ENCODE measurements at regions not wholly inside any gene's neighbourhood (a gene's known extent, or its start where the extent isn't known, plus 50 kb on each side); places are given as distances from the start of the nearest gene placed in this dataset.

DNA sequence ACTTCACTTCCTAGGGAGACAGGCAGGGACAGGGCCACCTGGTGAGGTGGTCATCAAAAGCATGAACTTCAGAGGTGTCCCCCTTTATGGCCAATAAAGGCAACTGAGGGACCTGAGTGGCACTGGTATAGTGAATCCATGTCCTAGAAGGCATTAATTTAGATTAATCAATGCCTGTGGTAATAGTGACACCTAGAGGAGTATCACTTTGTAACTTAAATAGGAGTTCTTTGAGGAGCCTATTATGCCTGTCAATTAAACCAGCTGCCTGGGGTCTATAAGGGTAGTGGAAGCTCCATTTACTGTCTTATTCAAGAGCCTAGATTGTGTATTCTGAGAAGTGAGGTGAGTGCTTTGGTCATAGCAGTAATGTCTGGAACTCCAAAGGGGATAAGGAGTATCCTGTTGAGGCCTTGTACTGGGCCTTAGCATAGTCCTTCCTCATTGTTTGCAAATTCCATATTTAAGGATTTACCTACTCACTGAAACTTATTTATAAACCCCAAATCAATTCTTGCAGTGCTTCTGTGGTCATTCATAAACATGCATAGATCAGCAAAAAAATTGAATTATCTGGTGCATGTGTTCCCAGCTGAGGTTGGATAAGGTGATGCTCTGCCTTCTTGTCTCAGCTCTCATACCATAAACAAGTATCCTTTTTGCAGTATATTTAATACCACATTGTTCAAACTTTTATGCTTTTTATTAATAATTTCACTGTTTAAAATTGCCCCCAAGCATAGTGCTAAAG is 213.8 kb upstream of the RADX start:
- Histone ChIP-seq H3K27me3 (no peaks in the 10 kb centered on the region), H3K4me1 (no peaks in the 10 kb centered on the region), H3K36me3 (no peaks in the 10 kb centered on the region), H3K27ac (no peak overlapping the region), H3K9me3 (no peaks in the 10 kb centered on the region), H3K4me3 (no peak overlapping the region)
- intact Hi-C loops (cut with DNase I), result no loop called here
- TF ChIP-seq, protein P1, sequence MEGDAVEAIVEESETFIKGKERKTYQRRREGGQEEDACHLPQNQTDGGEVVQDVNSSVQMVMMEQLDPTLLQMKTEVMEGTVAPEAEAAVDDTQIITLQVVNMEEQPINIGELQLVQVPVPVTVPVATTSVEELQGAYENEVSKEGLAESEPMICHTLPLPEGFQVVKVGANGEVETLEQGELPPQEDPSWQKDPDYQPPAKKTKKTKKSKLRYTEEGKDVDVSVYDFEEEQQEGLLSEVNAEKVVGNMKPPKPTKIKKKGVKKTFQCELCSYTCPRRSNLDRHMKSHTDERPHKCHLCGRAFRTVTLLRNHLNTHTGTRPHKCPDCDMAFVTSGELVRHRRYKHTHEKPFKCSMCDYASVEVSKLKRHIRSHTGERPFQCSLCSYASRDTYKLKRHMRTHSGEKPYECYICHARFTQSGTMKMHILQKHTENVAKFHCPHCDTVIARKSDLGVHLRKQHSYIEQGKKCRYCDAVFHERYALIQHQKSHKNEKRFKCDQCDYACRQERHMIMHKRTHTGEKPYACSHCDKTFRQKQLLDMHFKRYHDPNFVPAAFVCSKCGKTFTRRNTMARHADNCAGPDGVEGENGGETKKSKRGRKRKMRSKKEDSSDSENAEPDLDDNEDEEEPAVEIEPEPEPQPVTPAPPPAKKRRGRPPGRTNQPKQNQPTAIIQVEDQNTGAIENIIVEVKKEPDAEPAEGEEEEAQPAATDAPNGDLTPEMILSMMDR (IDR thresholded peaks at IDR 0.05), result no peak
- TF ChIP-seq POLR2A (IDR thresholded peaks at IDR 0.05) (no peak), POLR2AphosphoS5 (IDR thresholded peaks at IDR 0.05; ENCODE audit: insufficient read depth in 1 of 2, low read depth in 1 of 2) (no peak)
- DNase-seq (ENCODE audit: extremely low spot score in 2 of 2), result no peak

DNA sequence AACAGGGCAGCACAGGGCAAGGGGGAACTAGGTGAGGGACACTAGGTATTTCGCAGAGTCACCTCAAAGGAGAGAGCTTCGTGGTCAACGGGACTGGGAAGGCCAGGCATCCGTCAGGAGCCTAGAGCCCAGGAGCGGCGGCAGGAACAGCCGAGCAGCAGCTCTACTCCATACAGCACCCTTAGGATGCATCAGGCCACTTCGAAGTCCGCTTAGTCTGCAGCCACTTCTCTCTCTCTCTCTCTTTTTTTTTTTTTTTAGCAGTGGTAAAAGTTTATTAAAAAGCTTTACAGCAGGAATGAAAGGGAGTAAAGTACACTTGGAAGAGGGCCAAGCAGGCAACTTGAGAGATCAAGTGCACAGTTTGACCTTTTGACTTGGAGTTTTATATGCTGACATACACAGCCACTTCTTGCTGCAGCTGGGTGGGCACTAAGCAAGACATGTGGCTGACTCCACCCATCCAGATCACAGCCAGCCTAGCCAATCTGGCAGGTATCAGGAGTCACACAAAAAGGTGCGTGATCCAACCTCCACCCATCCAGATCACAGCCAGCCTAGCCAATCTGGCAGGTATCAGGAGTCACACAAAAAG is 209.7 kb upstream of the RADX start:
- no peak overlapping the region for H3K4me3 ChIP-seq
- H3K36me3 ChIP-seq, result no peaks in the 10 kb centered on the region
- intact Hi-C loops (cut with DNase I), result no loop called here
- no peaks in the 10 kb centered on the region for H3K9me3 ChIP-seq
- no peaks in the 10 kb centered on the region for H3K27me3 ChIP-seq
- TF ChIP-seq POLR2AphosphoS5 (IDR thresholded peaks at IDR 0.05; ENCODE audit: insufficient read depth in 1 of 2, low read depth in 1 of 2), result no peak
- TF ChIP-seq, protein P1 (IDR thresholded peaks at IDR 0.05), result no peak
- no peak for TF ChIP-seq POLR2A (IDR thresholded peaks at IDR 0.05)
- H3K27ac ChIP-seq, result no peak overlapping the region
- no peaks in the 10 kb centered on the region for H3K4me1 ChIP-seq
- DNase-seq (ENCODE audit: extremely low spot score in 2 of 2), result no peak

DNA sequence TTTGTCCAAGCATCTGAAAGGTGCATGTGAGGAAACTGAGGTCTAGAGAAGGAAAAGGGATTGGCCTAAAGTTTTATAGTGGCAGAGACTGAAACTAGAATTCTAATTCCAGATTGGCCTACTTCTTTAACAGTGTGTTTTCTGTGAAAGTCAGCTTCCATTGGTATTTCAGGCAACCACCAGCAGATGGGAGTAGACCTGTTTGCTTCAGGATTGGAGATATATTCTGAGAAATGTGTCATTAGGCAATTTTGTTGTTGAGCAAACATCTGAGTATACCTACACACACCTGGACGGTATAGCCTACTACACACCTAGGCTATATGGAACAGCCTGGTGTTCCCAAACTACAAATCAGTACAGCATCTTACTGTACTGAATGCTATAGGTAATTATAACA is 207.3 kb upstream of the RADX start:
- TF ChIP-seq, protein P1 (IDR thresholded peaks at IDR 0.05), result no peak
- TF ChIP-seq POLR2AphosphoS5 (IDR thresholded peaks at IDR 0.05; ENCODE audit: insufficient read depth in 1 of 2, low read depth in 1 of 2) (no peak), POLR2A (IDR thresholded peaks at IDR 0.05) (no peak)
- H3K4me3 ChIP-seq, result no peak overlapping the region
- no peaks in the 10 kb centered on the region for H3K27me3 ChIP-seq
- no peaks in the 10 kb centered on the region for H3K36me3 ChIP-seq
- H3K27ac ChIP-seq, result no peak overlapping the region
- H3K4me1 ChIP-seq, result no peaks in the 10 kb centered on the region
- DNase-seq (ENCODE audit: extremely low spot score in 2 of 2), result no peak
- intact Hi-C loops (cut with DNase I), result no loop called here
- no peaks in the 10 kb centered on the region for H3K9me3 ChIP-seq

DNA sequence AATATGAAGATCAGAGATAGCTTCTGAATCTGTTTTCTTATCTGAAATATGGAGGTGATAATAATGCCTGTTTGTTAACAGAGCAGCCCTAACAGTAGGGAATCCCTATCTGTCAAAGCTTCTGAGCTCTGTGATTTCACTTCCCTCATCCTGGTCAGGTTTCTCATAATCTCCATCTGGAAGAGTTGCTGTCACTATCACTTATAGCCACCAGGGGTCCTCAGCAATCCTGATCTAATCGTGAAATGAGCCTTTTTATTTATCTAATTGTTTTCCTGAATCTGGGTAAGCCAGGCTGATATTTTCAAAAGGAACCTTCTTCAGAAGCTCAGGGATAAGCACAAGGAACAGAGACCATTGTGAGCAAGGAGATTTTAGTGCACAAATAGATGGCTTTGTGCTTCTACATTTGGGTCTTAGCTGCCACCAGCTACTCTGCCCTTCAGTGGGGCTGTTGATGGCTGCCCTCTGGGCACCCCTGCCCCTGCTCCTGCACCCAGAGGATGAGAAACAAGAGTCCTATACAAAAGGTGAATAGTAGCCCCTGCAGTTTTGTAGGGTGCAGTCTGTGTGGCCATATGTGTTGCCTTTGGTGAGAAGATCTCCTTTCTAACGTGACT is 196.4 kb upstream of the RADX start:
- Histone ChIP-seq H3K4me1 (no peaks in the 10 kb centered on the region), H3K9me3 (no peaks in the 10 kb centered on the region), H3K36me3 (no peaks in the 10 kb centered on the region), H3K4me3 (no peak overlapping the region), H3K27ac (no peak overlapping the region), H3K27me3 (no peaks in the 10 kb centered on the region)
- no peak for TF ChIP-seq POLR2A (IDR thresholded peaks at IDR 0.05)
- TF ChIP-seq, protein P1 (IDR thresholded peaks at IDR 0.05), result peak in 1 of 3 experiments; percentile 36
- intact Hi-C loops (cut with DNase I), result no loop called here
- no peak for DNase-seq (ENCODE audit: extremely low spot score in 2 of 2)

DNA sequence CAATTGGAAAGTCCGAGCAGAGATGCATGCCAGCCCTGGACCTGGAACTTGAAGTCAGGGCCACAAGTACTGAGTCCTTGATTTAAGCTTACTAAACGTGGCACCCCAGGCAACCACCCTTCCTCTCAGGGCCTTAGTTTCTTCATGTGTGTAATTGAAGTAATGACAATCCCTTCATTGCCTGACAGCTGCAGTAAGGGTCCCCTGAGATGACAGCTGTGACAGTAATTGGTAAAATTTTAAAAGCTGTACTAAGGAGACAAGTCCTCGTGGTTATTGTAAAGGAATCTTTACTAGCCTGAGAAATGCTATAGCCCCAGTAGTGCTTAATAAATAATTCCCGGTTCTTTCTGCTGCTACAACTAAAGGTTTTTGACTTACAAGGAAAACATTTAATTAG is 175.1 kb upstream of the RADX start:
- TF ChIP-seq POLR2AphosphoS5 (IDR thresholded peaks at IDR 0.05; ENCODE audit: insufficient read depth in 1 of 2, low read depth in 1 of 2) (no peak), POLR2A (IDR thresholded peaks at IDR 0.05) (no peak)
- TF ChIP-seq, protein P1 (IDR thresholded peaks at IDR 0.05), result no peak
- Histone ChIP-seq H3K4me3 (no peak overlapping the region), H3K36me3 (no peaks in the 10 kb centered on the region), H3K27me3 (no peaks in the 10 kb centered on the region), H3K4me1 (no peaks in the 10 kb centered on the region), H3K9me3 (no peaks in the 10 kb centered on the region), H3K27ac (no peak overlapping the region)
- intact Hi-C loops (cut with DNase I), result no loop called here
- DNase-seq (ENCODE audit: extremely low spot score in 2 of 2), result no peak

All from vagina (tissue), 2 donors.